ENCODE measurements at regions not wholly inside any gene's neighbourhood (a gene's known extent, or its start where the extent isn't known, plus 50 kb on each side); places are given as distances from the start of the nearest gene placed in this dataset.
"Not testable (repeated sequence)": the region's sequence is repeated elsewhere in the genome, so short reads cannot be mapped to it uniquely, and the experiment has no call there.

DNA sequence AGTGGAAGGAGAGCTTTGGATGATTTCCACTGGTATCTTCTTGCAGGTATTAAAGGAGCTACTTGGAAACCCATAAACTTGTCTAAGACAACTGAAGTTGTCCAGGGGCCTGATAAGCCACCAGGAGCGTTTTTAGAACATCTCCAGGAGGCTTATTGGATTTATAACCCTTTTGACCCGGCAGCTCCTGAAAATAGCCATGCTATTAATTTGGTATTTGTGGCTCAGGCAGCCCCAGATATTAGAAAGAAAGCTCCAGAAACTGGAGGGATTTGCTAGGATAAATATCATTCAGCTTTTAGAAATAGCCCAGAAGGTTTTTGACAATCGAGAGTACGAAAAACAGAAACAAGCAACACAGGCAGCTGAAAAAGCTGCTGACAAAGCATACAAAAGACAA is 461.0 kb upstream of the HTR1E start:
- DNase-seq (ENCODE audit: low read depth), result no peak

DNA sequence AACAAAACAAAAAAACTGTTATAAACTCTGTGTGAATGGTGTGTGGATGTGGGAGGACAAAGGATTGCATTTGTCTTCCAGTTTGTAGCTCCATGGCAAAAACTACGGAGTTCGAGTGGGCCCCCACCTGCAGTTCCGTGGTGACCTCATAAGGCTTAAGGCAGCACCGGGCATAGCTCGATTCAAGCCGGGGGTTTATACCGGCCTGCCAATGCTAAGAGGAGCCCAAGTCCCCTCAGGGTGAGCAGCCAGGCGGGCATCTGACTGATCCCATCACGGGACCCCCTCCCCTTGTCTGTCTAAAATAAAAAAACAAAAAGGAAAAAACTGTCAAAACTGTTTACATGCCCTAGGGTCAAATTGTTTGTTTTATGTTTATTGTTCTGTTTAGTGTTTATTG is 463.2 kb upstream of the HTR1E start:
- DNase-seq (ENCODE audit: low read depth), result no peak

GRCh38 chr6:86471791-86472190 is 465.5 kb upstream of the HTR1E start:
- DNase-seq (ENCODE audit: low read depth), result no peak

- DNase-seq (ENCODE audit: low read depth), result no peak
Measured at GRCh38 chr6:86459978-86460377, 477.4 kb upstream of the HTR1E start.

- no peak for DNase-seq (ENCODE audit: low read depth)
Measured at GRCh38 chr6:86456821-86457220, 480.5 kb upstream of the HTR1E start.

GRCh38 chr6:86453232-86453631 is 484.1 kb upstream of the HTR1E start:
- no peak for DNase-seq (ENCODE audit: low read depth)

GRCh38 chr6:86448398-86448797 is 488.9 kb upstream of the HTR1E start:
- DNase-seq (ENCODE audit: low read depth), result no peak

- no peak for DNase-seq (ENCODE audit: low read depth)
Measured at GRCh38 chr6:86440608-86441007, 496.7 kb upstream of the HTR1E start.

DNA sequence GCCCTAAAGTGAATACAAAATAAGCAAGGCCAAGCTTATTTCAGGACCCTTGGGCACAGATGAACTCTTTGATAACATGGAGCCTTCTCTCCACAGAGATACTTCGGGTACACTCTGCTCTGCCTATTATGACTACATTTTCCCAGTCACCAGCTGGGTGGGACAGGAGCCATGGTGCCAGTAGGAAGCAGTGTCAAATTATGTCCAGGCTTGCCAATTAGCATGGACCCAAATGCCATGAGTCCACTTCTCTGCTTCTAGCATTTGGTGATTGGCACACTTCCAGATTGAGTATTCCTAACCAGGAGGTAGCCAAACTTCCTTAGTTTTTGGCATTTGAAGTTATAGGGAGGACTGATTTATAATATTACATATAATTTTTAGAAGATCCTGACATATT is 513.8 kb upstream of the HTR1E start:
- DNase-seq (ENCODE audit: low read depth), result no peak

GRCh38 chr6:86412057-86412456 is 525.3 kb upstream of the HTR1E start:
- DNase-seq (ENCODE audit: low read depth), result no peak

- DNase-seq (ENCODE audit: low read depth), result no peak
Measured at GRCh38 chr6:86407128-86407527, 530.2 kb upstream of the HTR1E start.

GRCh38 chr6:86392850-86393249 is 544.5 kb upstream of the HTR1E start:
- DNase-seq (ENCODE audit: low read depth), result not testable (repeated sequence)

DNA sequence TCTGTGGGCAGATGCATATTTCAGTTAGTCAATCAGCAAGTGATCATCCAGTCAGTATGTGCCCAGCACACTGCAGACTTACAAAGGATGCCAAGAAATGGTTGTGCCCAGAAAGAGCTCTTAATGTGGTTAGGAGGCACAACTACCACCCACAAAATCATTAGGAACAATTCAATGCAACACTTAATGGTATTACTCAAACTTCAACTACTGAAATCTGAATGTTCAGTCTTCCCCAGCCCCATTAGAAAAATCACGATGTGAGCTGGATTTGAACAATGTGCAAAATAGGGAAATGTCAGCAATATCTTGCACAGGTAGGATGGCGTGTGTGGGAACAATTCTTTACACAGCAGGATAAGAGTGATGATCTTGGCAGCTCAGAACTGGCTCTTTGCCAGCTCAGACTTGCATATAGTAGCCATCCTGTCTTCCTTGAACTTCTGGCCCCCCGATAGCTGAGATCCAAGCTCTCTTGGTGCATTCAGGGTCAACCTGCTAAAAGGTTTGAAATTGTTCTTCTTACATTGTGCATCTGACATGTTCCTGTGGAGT is 556.7 kb upstream of the HTR1E start:
- DNase-seq (ENCODE audit: low read depth), result no peak

- no peak for DNase-seq (ENCODE audit: low read depth)
Measured at GRCh38 chr6:86357877-86358276, 579.5 kb upstream of the HTR1E start.

DNA sequence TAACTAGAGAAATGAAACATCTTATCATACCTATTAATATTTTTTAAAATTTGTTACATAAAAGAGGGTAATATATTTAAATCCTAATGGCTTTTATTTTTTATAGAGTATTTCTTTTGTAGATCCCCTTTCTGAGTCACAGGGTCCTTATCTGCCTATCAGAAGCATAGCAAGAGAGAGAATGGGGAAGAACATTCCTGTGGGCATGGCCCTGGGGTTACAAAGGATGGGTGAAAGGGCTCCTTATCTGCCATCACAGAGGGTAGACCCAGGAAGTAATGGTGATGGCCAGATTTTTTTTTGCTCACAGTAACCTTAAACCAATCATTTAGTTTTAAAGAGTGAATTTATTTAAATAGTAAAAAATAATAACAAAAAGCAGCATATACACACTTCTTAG is 582.1 kb upstream of the HTR1E start:
- DNase-seq (ENCODE audit: low read depth), result no peak

DNA sequence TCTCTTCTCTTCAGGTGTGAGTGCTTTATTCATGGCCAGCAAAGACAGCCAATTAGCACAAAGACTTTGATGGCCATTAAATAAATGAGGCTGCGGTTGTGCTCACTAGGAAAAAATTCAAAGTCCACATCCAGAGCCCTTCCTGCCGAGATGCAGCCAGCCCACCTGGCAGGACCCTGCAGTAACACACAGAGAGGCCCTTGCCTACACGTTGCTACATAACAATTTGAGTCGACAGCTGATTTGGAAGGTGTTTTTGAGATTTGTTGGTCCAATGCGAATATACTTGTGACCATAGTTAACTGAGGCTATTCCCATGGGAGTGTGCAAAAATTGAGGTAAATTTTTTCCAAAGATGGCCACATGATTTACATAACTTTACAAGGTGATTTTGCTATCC is 605.4 kb upstream of the HTR1E start:
- no peak for DNase-seq (ENCODE audit: low read depth)

DNA sequence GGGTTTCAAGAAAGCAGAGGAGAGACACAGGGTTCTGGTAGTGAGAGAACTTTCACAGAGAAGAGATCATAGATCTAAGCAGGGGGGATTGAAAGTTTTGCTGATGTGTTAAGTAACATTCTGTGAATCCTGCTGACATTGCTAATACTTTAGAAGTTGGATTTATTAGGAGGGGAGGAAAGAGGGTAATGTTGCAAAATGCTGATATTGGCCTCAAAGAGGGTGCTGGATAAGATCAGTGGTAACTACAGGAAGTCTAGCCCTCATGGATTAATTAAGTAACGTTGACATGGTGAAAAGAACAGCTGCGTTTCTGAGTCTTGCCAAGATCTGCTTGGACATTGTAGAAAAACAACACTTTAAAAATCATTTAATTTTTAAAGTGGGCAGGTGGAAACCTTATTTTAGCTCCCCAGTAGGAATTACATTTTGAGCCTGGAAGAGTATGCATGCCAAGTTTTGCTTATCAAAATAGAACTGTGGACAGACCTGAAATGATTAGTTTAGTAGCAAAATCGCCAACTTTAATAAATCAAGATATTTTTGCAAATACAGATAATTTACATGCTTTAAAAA is 606.0 kb upstream of the HTR1E start:
- DNase-seq (ENCODE audit: low read depth), result no peak

DNA sequence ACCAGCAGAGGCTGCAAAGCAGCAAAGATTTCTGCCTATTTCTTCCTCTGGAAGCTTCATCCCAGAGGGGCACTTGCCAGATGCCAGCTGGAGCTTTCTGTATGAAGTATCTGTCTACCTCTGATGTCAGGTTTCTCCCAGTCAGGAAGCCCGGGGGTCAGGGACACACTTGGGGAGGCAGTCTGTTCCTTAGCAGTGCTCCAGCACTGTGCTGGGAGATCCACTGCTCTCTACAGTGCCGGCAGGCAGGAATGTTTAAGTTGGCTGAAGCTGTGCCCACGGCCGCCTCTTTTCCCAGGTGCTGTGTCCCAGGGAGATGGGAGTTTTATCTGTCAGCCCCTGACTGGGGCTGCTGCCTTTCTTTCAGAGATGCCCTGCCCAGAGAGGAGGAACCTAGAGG is 631.1 kb upstream of the HTR1E start:
- no peak for DNase-seq (ENCODE audit: low read depth)

- DNase-seq (ENCODE audit: low read depth), result no peak
Measured at GRCh38 chr6:86285876-86286275, 643.2 kb upstream of the SYNCRIP start.

GRCh38 chr6:86284809-86285480 is 642.3 kb upstream of the SYNCRIP start:
- DNase-seq (ENCODE audit: low read depth), result not testable (repeated sequence)

GRCh38 chr6:86283596-86283995 is 640.9 kb upstream of the SYNCRIP start:
- not testable (repeated sequence) for DNase-seq (ENCODE audit: low read depth)

GRCh38 chr6:86276056-86276455 is 633.4 kb upstream of the SYNCRIP start:
- no peak for DNase-seq (ENCODE audit: low read depth)

DNA sequence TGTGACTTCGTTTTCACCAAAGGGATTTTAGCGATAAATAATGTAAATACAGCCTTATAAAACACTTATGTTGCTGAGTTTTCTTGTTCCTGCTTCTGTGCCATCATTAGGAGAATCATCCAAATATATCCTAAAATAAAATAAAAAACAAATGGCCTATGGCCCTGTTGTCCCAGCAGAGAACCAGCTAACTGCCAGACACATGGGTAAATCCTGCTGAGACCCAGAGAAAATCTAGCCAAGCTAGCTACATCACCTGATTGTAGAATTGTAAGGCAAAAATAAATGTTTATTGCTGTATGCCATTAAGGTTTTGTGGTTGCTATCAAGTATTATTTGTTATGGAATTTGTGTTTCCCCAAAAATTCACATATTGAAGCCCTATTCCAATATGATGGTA is 631.2 kb upstream of the SYNCRIP start:
- no peak for DNase-seq (ENCODE audit: low read depth)

DNA sequence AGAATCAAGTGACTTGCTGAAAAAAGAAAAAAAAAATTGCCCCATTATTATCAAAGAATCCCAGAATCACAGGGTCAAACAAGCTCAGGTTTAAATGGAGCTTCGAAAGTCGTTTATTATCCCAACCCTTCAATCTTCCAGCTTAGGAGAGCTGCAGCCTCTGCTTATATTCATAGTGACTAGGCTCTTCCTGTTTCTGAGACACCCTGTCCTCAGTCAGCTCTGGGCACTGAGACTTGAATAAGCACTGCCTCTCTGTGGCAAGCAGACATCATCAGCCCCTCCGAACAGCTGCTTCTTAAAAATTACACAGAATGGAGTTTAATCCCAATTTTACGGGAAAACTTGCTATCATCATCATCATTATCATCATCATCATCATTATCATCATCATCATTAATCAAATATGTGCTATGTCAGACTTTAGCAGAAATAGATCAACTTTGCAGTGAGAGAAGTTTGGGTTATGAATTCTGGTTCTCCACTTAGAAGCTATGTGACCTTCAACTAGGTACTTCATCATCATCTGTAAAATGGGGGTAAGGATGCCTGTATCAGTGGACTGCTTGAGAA is 614.0 kb upstream of the SYNCRIP start:
- DNase-seq (ENCODE audit: low read depth), result no peak
